Keratinocyte (primary cell): ENCODE measurements at regions not wholly inside any gene's neighbourhood (a gene's known extent, or its start where the extent isn't known, plus 50 kb on each side); places are given as distances from the start of the nearest gene placed in this dataset.

ENCODE experiments used
- DNase-seq: peaks from one replicate; pipeline ENCODE4 v3.0.0-alpha.2; 2011; ENCODE audit warnings: low read depth, missing footprints, low spot score
- FAIRE-seq: peaks from 2 replicates; lab custom pipeline; 2011; peaks lifted over from hg19 to GRCh38; lab: Jason Lieb, UNC
- H2AFZ ChIP-seq: 2 replicates; pipeline ENCODE4 v1.6.0; 2012; ENCODE audit warnings: low read length, control low read depth, inconsistent platforms; ENCODE audit not compliant: control insufficient read depth
- H3K27ac ChIP-seq: 2 replicates; pipeline ENCODE4 v1.5.1; 2011; ENCODE audit warnings: low read length; ENCODE audit not compliant: control insufficient read depth, insufficient read depth
- H3K27me3 ChIP-seq: 3 replicates; pipeline ENCODE4 v1.6.0; 2011; ENCODE audit warnings: low read length; ENCODE audit not compliant: control insufficient read depth, insufficient read depth; ENCODE audit errors: extremely low read depth
- H3K36me3 ChIP-seq, 2 experiments: 2 replicates in 1 of 2; 3 replicates in 1 of 2; pipeline ENCODE4 v1.5.1; 2011; ENCODE audit warnings: low read length in 2 of 2, mild to moderate bottlenecking in 1 of 2; ENCODE audit not compliant: control insufficient read depth in 2 of 2, insufficient read depth in 2 of 2; ENCODE audit errors: extremely low read depth in 1 of 2
- H3K4me1 ChIP-seq: 3 replicates; pipeline ENCODE4 v1.5.1; 2011; ENCODE audit warnings: low read length; ENCODE audit not compliant: control insufficient read depth, insufficient read depth; ENCODE audit errors: extremely low read depth
- H3K4me2 ChIP-seq: 3 replicates; pipeline ENCODE4 v1.6.0; 2011; ENCODE audit warnings: low read depth, low read length; ENCODE audit not compliant: control insufficient read depth, insufficient read depth; ENCODE audit errors: extremely low read depth
- H3K4me3 ChIP-seq, 3 experiments: fragments of 200-600 bp in 1 of 3; sonication (generic) in 1 of 3; 2 replicates in 2 of 3; 3 replicates in 1 of 3; pipeline ENCODE4 v1.5.1; 2011 to 2016; ENCODE audit warnings: low read length in 3 of 3, mild to moderate bottlenecking in 3 of 3, control low read depth in 2 of 3, inconsistent platforms in 1 of 3, low read depth in 1 of 3, mixed read lengths in 1 of 3, mixed run types in 1 of 3, moderate library complexity in 1 of 3; ENCODE audit not compliant: control insufficient read depth in 2 of 3, insufficient read depth in 2 of 3; ENCODE audit errors: extremely low read depth in 1 of 3
- H3K79me2 ChIP-seq: 2 replicates; pipeline ENCODE4 v1.6.0; 2012; ENCODE audit warnings: low read length; ENCODE audit not compliant: control insufficient read depth, insufficient read depth
- H3K9ac ChIP-seq: 3 replicates; pipeline ENCODE4 v1.6.0; 2011; ENCODE audit warnings: low read length; ENCODE audit not compliant: control insufficient read depth, insufficient read depth; ENCODE audit errors: extremely low read depth
- H3K9me1 ChIP-seq: 3 replicates; pipeline ENCODE4 v1.6.0; 2011; ENCODE audit warnings: low read length; ENCODE audit not compliant: control insufficient read depth, insufficient read depth; ENCODE audit errors: extremely low read depth
- H3K9me3 ChIP-seq: 2 replicates; pipeline ENCODE4 v1.5.1; 2012; ENCODE audit warnings: low read depth, low read length; ENCODE audit not compliant: control insufficient read depth
- H4K20me1 ChIP-seq: 3 replicates; pipeline ENCODE4 v1.6.0; 2011; ENCODE audit warnings: low read length; ENCODE audit not compliant: control insufficient read depth, insufficient read depth; ENCODE audit errors: extremely low read depth
- CTCF ChIP-seq, 3 experiments: IDR thresholded peaks in 1 of 3; conservative IDR thresholded peaks in 1 of 3; optimal IDR thresholded peaks in 1 of 3; 2 replicates in 2 of 3; 3 replicates in 1 of 3; pipeline versions ENCODE3 to v1.5.1; 2011; ENCODE audit warnings: low read length in 3 of 3, mild to moderate bottlenecking in 3 of 3, moderate library complexity in 2 of 3, control low read depth in 1 of 3, inconsistent platforms in 1 of 3; ENCODE audit not compliant: insufficient read depth in 2 of 3; ENCODE audit errors: extremely low read depth in 1 of 3
- EZH2 ChIP-seq: IDR thresholded peaks from one replicate; pipeline ENCODE4 v1.6.1; 2012; ENCODE audit warnings: inconsistent platforms, mild to moderate bottlenecking, low read length, moderate library complexity
- dilution Hi-C: fragments of 300-500 bp; cut with MboI; formaldehyde crosslinking; loops from one replicate; pipeline ENCODE4 v1.7.0; 2020; ENCODE audit warnings: low sequenced_read_pairs; ENCODE audit not compliant: extremely low pct_ligation_motif_present

- no peak overlapping the region for H3K27ac ChIP-seq
- H2AFZ ChIP-seq, result no peak overlapping the region
- no peak overlapping the region for H3K9ac ChIP-seq
- dilution Hi-C loops, result no loop called here
- no peak overlapping the region for H3K4me2 ChIP-seq
- no peak for TF ChIP-seq EZH2
- TF ChIP-seq CTCF (optimal IDR thresholded peaks at IDR 0.05 in 1 of 3, IDR thresholded peaks at IDR 0.05 in 1 of 3, conservative IDR thresholded peaks at IDR 0.05 in 1 of 3; ENCODE audit: extremely low read depth in 1 of 3, insufficient read depth in 2 of 3, low read length in 3 of 3), result no peak
- H3K9me3 ChIP-seq, result no peaks in the 10 kb centered on the region
- no peaks in the 10 kb centered on the region for H4K20me1 ChIP-seq
- H3K36me3 ChIP-seq, result no peaks in the 10 kb centered on the region
- H3K4me3 ChIP-seq, result no peak overlapping the region
- H3K9me1 ChIP-seq, result no peaks in the 10 kb centered on the region
- DNase-seq, result no peak
- H3K79me2 ChIP-seq, result no peaks in the 10 kb centered on the region
- no peak for FAIRE-seq
- no peaks in the 10 kb centered on the region for H3K27me3 ChIP-seq
- no peaks in the 10 kb centered on the region for H3K4me1 ChIP-seq
Measured at GRCh38 chr2:16262526-16263178, 322.3 kb downstream of the MYCN start.

- no peak for DNase-seq
- Histone ChIP-seq H3K9me3 (no peaks in the 10 kb centered on the region), H3K4me3 (no peak overlapping the region), H3K27ac (no peak overlapping the region), H3K9ac (no peak overlapping the region), H3K36me3 (no peaks in the 10 kb centered on the region), H3K9me1 (no peaks in the 10 kb centered on the region), H3K27me3 (no peaks in the 10 kb centered on the region), H3K4me1 (no peaks in the 10 kb centered on the region), H4K20me1 (no peaks in the 10 kb centered on the region), H2AFZ (no peak overlapping the region), H3K79me2 (no peaks in the 10 kb centered on the region), H3K4me2 (no peak overlapping the region)
- FAIRE-seq, result no peak
- no peak for TF ChIP-seq CTCF (optimal IDR thresholded peaks at IDR 0.05 in 1 of 3, IDR thresholded peaks at IDR 0.05 in 1 of 3, conservative IDR thresholded peaks at IDR 0.05 in 1 of 3; ENCODE audit: extremely low read depth in 1 of 3, insufficient read depth in 2 of 3, low read length in 3 of 3)
- dilution Hi-C loops, result no loop called here
Measured at GRCh38 chr2:16261791-16262190, 321.4 kb downstream of the MYCN start.
